GM20000 (cell line): ENCODE measurements at regions not wholly inside any gene's neighbourhood (a gene's known extent, or its start where the extent isn't known, plus 50 kb on each side); places are given as distances from the start of the nearest gene placed in this dataset.

Source experiments
- DNase-seq: peaks from one replicate; pipeline ENCODE4 v3.0.0; 2012; ENCODE audit warnings: low spot score
- CTCF ChIP-seq: IDR thresholded peaks from 2 replicates; pipeline ENCODE4 v1.5.1; 2012; ENCODE audit warnings: mild to moderate bottlenecking, control low read depth; ENCODE audit errors: extremely low read depth, missing control alignments

GRCh38 chr9:18163146-18163545 lies 310.8 kb upstream of the ADAMTSL1 start:
- DNase-seq, result no peak
- TF ChIP-seq CTCF, result no peak

- no peak for TF ChIP-seq CTCF
- no peak for DNase-seq
Observed at GRCh38 chr9:18167733-18168132, 306.2 kb upstream of the ADAMTSL1 start.

GRCh38 chr9:18173923-18174322 lies 300.0 kb upstream of the ADAMTSL1 start:
- DNase-seq, result no peak
- TF ChIP-seq CTCF, result no peak

- DNase-seq, result no peak
- no peak for TF ChIP-seq CTCF
Observed at GRCh38 chr9:18182636-18183035, 291.3 kb upstream of the ADAMTSL1 start.

GRCh38 chr9:18183974-18184373 lies 290.0 kb upstream of the ADAMTSL1 start:
- DNase-seq, result no peak
- TF ChIP-seq CTCF, result no peak

GRCh38 chr9:18184401-18184800 lies 289.6 kb upstream of the ADAMTSL1 start:
- no peak for TF ChIP-seq CTCF
- DNase-seq, result no peak

GRCh38 chr9:18185196-18185595 lies 288.8 kb upstream of the ADAMTSL1 start:
- TF ChIP-seq CTCF, result no peak
- no peak for DNase-seq
